ENCODE measurements at regions not wholly inside any gene's neighbourhood (a gene's known extent, or its start where the extent isn't known, plus 50 kb on each side); places are given as distances from the start of the nearest gene placed in this dataset.

DNA sequence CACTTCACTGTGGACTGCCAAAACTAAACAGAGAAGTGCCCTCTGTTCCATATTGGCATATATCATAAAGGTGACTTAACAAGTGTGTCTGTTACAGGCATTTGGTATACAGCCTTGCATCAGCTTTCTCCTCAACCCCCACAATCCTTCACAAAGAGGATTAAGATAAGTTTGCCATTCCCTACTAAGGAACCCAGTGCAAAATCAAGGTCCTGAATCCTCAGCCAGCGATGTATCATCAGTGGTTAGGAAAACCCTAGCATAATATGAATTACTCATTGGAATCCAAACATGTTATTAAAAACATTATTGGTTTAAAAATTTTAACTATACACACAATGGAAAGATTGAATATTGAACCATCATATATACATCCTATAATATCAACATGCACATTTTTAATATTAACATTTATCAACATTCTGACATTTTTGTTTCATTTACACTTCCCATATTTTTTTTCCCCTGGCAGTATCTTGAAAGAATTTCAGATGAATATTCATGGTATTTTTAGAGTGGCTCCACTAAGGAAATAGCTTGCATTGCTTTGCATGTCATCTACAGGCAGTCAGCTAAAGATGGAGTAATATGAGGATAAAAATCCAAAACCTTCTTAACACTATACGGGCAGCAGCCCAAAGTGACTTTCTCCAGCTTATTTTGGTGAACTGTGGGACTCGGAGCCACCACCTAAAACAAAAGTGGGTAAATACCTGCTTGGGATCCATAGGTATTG is 215.6 kb upstream of the CHRM2 start:
- no peak for TF ChIP-seq EZH2 (IDR thresholded peaks at IDR 0.05; ENCODE audit: low read depth)
- TF ChIP-seq, protein P1, sequence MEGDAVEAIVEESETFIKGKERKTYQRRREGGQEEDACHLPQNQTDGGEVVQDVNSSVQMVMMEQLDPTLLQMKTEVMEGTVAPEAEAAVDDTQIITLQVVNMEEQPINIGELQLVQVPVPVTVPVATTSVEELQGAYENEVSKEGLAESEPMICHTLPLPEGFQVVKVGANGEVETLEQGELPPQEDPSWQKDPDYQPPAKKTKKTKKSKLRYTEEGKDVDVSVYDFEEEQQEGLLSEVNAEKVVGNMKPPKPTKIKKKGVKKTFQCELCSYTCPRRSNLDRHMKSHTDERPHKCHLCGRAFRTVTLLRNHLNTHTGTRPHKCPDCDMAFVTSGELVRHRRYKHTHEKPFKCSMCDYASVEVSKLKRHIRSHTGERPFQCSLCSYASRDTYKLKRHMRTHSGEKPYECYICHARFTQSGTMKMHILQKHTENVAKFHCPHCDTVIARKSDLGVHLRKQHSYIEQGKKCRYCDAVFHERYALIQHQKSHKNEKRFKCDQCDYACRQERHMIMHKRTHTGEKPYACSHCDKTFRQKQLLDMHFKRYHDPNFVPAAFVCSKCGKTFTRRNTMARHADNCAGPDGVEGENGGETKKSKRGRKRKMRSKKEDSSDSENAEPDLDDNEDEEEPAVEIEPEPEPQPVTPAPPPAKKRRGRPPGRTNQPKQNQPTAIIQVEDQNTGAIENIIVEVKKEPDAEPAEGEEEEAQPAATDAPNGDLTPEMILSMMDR (conservative IDR thresholded peaks at IDR 0.05): no peak

Data from PC-9 (cell line).